Nephron (organoid): ENCODE measurements at regions not wholly inside any gene's neighbourhood (a gene's known extent, or its start where the extent isn't known, plus 50 kb on each side); places are given as distances from the start of the nearest gene placed in this dataset.

Source experiments
- H3K27ac Mint-ChIP-seq, 3 experiments: 2 replicates each; pipeline ENCODE4 v1.8.0; 2020; ENCODE audit warnings: mixed read lengths in 3 of 3, mild to moderate bottlenecking in 2 of 3, moderate library complexity in 1 of 3
- H3K27me3 Mint-ChIP-seq: 2 replicates; pipeline ENCODE4 v1.8.0; 2021; ENCODE audit warnings: low read depth, mild to moderate bottlenecking, moderate library complexity, mixed read lengths
- H3K36me3 Mint-ChIP-seq: 2 replicates; pipeline ENCODE4 v1.8.0; 2020; ENCODE audit warnings: low read depth, mixed read lengths
- H3K4me1 Mint-ChIP-seq: 2 replicates; pipeline ENCODE4 v1.8.0; 2020; ENCODE audit warnings: mixed read lengths
- H3K4me3 Mint-ChIP-seq, 3 experiments: 2 replicates each; pipeline ENCODE4 v1.8.0; 2020; ENCODE audit warnings: mild to moderate bottlenecking in 3 of 3, mixed read lengths in 3 of 3, moderate library complexity in 2 of 3
- H3K9me3 Mint-ChIP-seq: 2 replicates; pipeline ENCODE4 v1.8.0; 2020; ENCODE audit warnings: mixed read lengths
- TF ChIP-seq, protein P1 (sequence below), 3 experiments: fragments of 200-600 bp; sonication (generic); IDR thresholded peaks; one replicate each; pipeline ENCODE4 v1.5.0; 2021; ENCODE audit warnings: antibody characterized with exemption in 3 of 3; ENCODE audit not compliant: unreplicated experiment in 3 of 3

DNA sequence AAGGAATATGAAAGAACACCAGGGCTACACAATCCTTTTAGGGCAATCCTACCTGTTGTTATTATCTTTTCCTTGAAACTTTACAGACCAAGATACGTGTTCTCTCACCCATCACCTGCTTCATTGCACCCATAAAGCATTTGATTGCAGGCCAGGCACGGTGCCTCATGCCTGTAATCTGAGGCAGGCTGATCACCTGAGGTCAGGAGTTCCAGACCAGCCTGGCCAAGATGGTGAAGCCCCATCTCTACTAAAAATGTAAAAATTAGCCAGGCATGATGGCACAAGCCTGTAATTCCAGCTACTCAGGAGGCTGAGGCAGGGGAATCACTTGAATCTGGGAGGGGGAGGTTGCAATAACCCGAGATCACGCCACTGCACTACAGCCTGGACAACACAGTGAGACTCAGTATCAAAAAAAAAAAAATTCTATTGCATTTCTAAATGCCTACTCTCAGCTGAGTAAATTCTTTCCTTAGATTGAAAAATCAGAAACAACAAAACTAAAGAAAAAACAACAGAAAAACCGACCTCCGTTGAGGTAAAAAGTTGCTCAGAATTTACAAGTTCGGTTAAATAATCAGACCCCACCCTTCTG, 183.7 kb upstream of the TMEM132C start:
- TF ChIP-seq, protein P1, sequence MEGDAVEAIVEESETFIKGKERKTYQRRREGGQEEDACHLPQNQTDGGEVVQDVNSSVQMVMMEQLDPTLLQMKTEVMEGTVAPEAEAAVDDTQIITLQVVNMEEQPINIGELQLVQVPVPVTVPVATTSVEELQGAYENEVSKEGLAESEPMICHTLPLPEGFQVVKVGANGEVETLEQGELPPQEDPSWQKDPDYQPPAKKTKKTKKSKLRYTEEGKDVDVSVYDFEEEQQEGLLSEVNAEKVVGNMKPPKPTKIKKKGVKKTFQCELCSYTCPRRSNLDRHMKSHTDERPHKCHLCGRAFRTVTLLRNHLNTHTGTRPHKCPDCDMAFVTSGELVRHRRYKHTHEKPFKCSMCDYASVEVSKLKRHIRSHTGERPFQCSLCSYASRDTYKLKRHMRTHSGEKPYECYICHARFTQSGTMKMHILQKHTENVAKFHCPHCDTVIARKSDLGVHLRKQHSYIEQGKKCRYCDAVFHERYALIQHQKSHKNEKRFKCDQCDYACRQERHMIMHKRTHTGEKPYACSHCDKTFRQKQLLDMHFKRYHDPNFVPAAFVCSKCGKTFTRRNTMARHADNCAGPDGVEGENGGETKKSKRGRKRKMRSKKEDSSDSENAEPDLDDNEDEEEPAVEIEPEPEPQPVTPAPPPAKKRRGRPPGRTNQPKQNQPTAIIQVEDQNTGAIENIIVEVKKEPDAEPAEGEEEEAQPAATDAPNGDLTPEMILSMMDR (IDR thresholded peaks at IDR 0.05; ENCODE audit: unreplicated experiment in 3 of 3) = no peak
- Mint-ChIP-seq H3K27me3 (peaks cover 4% of the 10 kb centered on the region), H3K36me3 (no peaks in the 10 kb centered on the region), H3K9me3 (peaks cover 3% of the 10 kb centered on the region), H3K4me3 (no peak overlapping the region), H3K27ac (no peak overlapping the region), H3K4me1 (peaks cover 4% of the 10 kb centered on the region)

DNA sequence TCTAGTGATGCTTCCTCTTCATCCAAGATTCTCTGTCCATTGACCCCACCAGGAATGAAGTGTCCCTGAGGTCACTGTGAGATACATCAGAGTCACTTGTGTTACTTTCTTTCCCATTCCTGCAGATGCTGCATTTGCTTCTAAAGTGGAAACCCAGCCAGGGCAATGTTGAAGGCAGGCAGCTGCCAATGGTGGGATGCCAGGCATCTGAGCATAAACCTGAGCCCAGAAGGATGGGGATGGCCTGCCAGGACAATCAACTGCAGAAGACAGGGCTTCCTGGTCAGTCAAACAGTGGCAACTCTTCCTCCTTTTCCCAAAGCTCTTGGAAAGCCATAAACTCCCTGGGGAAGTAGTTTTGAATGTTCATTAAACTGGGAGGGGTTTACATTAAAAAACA, 178.0 kb upstream of the TMEM132C start:
- Mint-ChIP-seq H3K27ac (no peak overlapping the region), H3K4me3 (no peak overlapping the region), H3K27me3 (peaks cover 10% of the 10 kb centered on the region), H3K9me3 (peaks cover 5% of the 10 kb centered on the region), H3K36me3 (no peaks in the 10 kb centered on the region), H3K4me1 (no peaks in the 10 kb centered on the region)
- TF ChIP-seq, protein P1 (IDR thresholded peaks at IDR 0.05; ENCODE audit: unreplicated experiment in 3 of 3) = no peak

- peaks cover 5% of the 10 kb centered on the region for H3K9me3 Mint-ChIP-seq
- TF ChIP-seq, protein P1 (IDR thresholded peaks at IDR 0.05; ENCODE audit: unreplicated experiment in 3 of 3) = no peak
- peaks cover 10% of the 10 kb centered on the region for H3K27me3 Mint-ChIP-seq
- H3K36me3 Mint-ChIP-seq = no peaks in the 10 kb centered on the region
- H3K4me3 Mint-ChIP-seq = no peak overlapping the region
- no peaks in the 10 kb centered on the region for H3K4me1 Mint-ChIP-seq
- H3K27ac Mint-ChIP-seq = no peak overlapping the region
Observed at GRCh38 chr12:128089961-128090360, 177.0 kb upstream of the TMEM132C start.

DNA sequence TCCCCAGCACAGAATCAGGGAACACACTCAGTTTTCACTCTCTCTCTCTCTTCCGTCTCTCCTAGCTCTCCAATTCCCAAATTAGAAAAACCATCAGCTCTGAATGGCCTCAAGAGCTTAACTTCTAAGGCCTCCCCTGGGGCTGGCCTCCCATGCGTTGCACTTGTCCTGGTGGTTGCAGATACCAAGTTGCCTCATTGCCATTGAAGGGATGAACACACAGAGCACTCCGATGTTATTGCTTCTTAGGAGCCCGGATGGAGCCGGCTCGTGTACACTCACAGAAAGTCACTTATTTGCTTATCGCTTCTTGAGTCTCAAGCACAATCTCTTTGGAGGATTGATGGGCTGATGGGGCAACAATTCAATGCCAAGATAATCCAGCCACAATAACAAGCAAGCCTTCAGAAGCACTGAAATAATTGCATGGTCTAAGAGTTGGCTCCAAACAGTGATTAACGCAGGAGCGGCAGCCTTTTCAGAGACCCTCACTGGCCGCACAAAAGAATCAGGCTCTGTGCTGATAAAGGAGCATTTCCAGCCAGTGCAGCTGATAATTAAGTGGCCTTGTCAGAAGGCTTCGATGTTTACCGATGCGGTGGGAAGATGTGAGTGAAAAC, 175.8 kb upstream of the TMEM132C start:
- TF ChIP-seq, protein P1 (IDR thresholded peaks at IDR 0.05; ENCODE audit: unreplicated experiment in 3 of 3) = no peak
- Mint-ChIP-seq H3K27ac (no peak overlapping the region), H3K27me3 (peaks cover 10% of the 10 kb centered on the region), H3K4me3 (no peak overlapping the region), H3K36me3 (no peaks in the 10 kb centered on the region), H3K4me1 (no peaks in the 10 kb centered on the region), H3K9me3 (peaks cover 5% of the 10 kb centered on the region)

GRCh38 chr12:128091951-128092382, 175.0 kb upstream of the TMEM132C start:
- no peak overlapping the region for H3K4me3 Mint-ChIP-seq
- no peak overlapping the region for H3K27ac Mint-ChIP-seq
- TF ChIP-seq, protein P1 (IDR thresholded peaks at IDR 0.05; ENCODE audit: unreplicated experiment in 3 of 3) = no peak
- no peaks in the 10 kb centered on the region for H3K36me3 Mint-ChIP-seq
- peaks cover 5% of the 10 kb centered on the region for H3K9me3 Mint-ChIP-seq
- no peaks in the 10 kb centered on the region for H3K4me1 Mint-ChIP-seq
- peaks cover 10% of the 10 kb centered on the region for H3K27me3 Mint-ChIP-seq

- no peaks in the 10 kb centered on the region for H3K4me1 Mint-ChIP-seq
- no peak overlapping the region for H3K27ac Mint-ChIP-seq
- peaks cover 3% of the 10 kb centered on the region for H3K9me3 Mint-ChIP-seq
- H3K36me3 Mint-ChIP-seq = no peaks in the 10 kb centered on the region
- no peak overlapping the region for H3K4me3 Mint-ChIP-seq
- peaks cover 12% of the 10 kb centered on the region for H3K27me3 Mint-ChIP-seq
- TF ChIP-seq, protein P1 (IDR thresholded peaks at IDR 0.05; ENCODE audit: unreplicated experiment in 3 of 3) = no peak
Observed at GRCh38 chr12:128098730-128099129, 168.2 kb upstream of the TMEM132C start.
